ENCODE measurements at regions not wholly inside any gene's neighbourhood (a gene's known extent, or its start where the extent isn't known, plus 50 kb on each side); places are given as distances from the start of the nearest gene placed in this dataset.

DNA sequence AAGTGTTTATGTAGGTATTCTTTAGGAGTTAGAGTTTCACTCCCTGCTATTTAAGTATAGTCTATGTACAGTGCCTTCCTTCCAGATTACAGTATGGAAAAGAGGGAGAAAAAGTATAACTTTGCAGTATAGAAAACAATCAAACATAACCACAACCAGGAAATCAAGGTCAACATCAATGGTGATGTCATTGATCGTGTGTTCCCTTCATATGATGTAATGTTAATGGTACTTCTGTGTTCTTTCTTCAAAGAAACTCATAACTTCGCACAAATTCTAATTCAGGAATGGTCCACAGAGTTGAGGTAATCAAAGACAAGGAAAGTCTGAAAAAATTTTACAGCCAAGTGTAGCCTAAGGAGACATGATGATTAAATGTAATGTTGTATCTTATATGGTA is 961.1 kb upstream of the EDIL3 start:
- TF ChIP-seq CBFA2T3 (IDR thresholded peaks at IDR 0.05) (no peak), HLTF (IDR thresholded peaks at IDR 0.05) (no peak), ZBTB7A (IDR thresholded peaks at IDR 0.05; ENCODE audit: borderline replicate concordance, control insufficient read depth, low read depth, low read length) (no peak), ZNF274 (IDR thresholded peaks at IDR 0.05; ENCODE audit: borderline replicate concordance, low read depth, low read length) (no peak), MEF2D (tag; conservative IDR thresholded peaks at IDR 0.05; ENCODE audit: low read depth) (no peak)
- TF ChIP-seq, protein P1, sequence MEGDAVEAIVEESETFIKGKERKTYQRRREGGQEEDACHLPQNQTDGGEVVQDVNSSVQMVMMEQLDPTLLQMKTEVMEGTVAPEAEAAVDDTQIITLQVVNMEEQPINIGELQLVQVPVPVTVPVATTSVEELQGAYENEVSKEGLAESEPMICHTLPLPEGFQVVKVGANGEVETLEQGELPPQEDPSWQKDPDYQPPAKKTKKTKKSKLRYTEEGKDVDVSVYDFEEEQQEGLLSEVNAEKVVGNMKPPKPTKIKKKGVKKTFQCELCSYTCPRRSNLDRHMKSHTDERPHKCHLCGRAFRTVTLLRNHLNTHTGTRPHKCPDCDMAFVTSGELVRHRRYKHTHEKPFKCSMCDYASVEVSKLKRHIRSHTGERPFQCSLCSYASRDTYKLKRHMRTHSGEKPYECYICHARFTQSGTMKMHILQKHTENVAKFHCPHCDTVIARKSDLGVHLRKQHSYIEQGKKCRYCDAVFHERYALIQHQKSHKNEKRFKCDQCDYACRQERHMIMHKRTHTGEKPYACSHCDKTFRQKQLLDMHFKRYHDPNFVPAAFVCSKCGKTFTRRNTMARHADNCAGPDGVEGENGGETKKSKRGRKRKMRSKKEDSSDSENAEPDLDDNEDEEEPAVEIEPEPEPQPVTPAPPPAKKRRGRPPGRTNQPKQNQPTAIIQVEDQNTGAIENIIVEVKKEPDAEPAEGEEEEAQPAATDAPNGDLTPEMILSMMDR (IDR thresholded peaks at IDR 0.05 in 2 of 3, conservative IDR thresholded peaks at IDR 0.05 in 1 of 3; ENCODE audit: insufficient read depth in 2 of 3, low read depth in 1 of 3, low read length in 3 of 3), result no peak
